D721Med (cell line): ENCODE measurements at regions not wholly inside any gene's neighbourhood (a gene's known extent, or its start where the extent isn't known, plus 50 kb on each side); places are given as distances from the start of the nearest gene placed in this dataset.

Experiments used
- DNase-seq: peaks from one replicate; pipeline ENCODE4 v3.0.0; 2011; ENCODE audit warnings: low spot score; ENCODE audit not compliant: insufficient read length
- FAIRE-seq: peaks from 2 replicates; lab custom pipeline; 2011; peaks lifted over from hg19 to GRCh38; lab: Jason Lieb, UNC
- CTCF ChIP-seq: IDR thresholded peaks from 2 replicates; pipeline ENCODE4 v1.5.1; 2012; ENCODE audit warnings: mild to moderate bottlenecking, control low read depth; ENCODE audit not compliant: insufficient read depth; ENCODE audit errors: missing control alignments

DNA sequence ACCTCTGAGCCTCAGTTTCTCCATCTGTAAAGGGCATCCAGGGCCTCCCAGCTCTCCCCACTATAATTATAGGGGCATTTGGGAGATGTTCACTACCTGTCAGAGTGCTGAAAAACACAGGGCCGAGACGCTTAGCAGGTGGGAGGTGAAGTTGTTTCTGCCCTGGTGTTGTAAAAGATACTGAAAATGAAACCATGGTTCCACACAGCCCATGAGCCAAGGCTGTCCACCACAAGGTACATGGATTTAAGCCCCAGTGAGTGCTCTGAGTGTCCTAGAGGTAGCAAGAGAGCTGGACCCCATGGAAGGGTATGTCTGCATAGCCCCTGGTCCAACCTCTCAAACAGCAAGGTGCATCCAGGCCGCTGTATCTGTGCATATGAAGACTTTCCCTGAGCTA is 137.5 kb downstream of the C5orf15 start:
- FAIRE-seq: no peak
- no peak for TF ChIP-seq CTCF

DNA sequence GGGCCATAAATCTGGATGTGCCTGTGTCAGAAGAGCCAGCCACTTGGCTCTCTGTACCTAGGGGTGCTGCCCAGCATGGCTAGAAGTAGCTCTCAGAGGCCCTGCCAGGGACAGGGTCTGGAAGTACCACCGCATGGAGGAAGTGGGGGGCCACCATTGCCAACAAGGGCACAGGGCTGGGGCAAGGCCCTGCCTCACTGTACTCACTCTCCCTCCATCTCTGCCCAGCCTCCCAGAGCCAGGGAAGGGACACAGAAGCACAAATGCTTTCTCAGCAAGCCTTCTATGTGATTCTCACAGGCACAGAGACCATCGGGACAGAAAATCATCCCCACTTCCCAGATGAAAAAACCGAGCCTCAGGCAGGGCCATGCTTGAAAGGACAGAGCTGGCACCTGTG is 138.1 kb downstream of the C5orf15 start:
- no peak for DNase-seq
- no peak for TF ChIP-seq CTCF
- no peak for FAIRE-seq

More for the DNA sequence above, 137.5 kb downstream of the C5orf15 start:
- no peak for DNase-seq

- no peak for FAIRE-seq
- no peak for DNase-seq
- TF ChIP-seq CTCF: no peak
Measured at GRCh38 chr5:133829786-133830185, 138.6 kb downstream of the C5orf15 start.

GRCh38 chr5:133828722-133829121 is 139.7 kb downstream of the C5orf15 start:
- TF ChIP-seq CTCF: no peak
- FAIRE-seq (no peak), DNase-seq (no peak)

GRCh38 chr5:133827830-133828229 is 140.6 kb downstream of the C5orf15 start:
- no peak for FAIRE-seq
- TF ChIP-seq CTCF: no peak
- DNase-seq: no peak

DNA sequence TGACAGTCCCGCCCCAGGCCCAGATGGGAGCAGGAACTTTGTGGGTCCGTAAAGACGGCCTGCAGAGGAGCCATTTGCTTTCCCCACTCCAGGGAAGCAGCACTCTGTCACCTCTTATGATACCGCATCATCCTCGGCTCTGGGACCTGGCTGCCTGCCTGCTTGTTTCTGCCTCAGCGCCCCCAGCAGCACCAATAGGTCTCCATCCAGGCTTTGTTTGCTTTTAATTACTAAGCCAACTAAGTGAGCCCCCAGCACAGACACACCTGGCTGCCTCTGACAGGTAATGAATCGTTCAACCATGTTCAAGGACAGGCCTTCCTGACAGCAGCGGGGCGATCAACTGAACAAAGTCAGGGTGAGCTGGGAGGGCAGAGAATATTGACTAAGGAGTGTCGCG is 141.4 kb downstream of the C5orf15 start:
- FAIRE-seq: no peak
- TF ChIP-seq CTCF: no peak

DNA sequence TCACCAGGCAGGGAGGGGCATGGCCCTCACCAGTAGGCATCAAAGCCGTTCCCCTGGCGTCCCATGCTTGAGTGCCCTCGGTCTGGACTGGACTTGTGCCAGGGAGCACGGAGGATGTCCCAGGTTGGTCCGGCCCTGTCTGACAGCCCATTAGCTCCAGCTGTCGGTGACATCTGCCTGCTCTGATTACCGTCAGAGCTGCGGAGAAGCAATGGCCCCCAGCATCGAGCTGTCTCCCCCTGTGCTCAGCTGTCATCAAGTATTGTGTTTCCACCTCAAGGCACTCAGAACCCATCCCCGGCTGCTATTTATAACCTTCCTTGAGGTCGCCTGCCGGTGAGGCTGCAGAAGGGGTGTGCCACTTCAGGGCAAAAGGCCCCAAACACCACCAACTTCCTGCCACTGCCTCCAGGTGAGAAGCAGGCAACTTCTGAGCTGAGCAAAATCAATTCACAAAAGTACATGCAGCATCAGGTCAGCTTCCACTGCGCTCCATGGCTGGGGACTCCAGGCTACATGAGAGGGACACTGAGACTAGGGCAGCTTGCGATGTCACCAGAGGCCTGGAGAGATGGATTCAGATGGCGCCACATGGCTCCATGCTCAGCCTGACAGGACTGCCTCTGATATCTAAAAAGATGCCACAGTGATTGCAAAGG is 142.7 kb downstream of the C5orf15 start:
- no peak for TF ChIP-seq CTCF
- DNase-seq (no peak), FAIRE-seq (no peak)

More for the DNA sequence above, 141.4 kb downstream of the C5orf15 start:
- no peak for DNase-seq
